AG09309 (cell line): ENCODE measurements at regions not wholly inside any gene's neighbourhood (a gene's known extent, or its start where the extent isn't known, plus 50 kb on each side); places are given as distances from the start of the nearest gene placed in this dataset.

ENCODE experiments used
- DNase-seq: peaks from one replicate; pipeline ENCODE4 v3.0.0-alpha.2; 2010; ENCODE audit warnings: low read depth
- H3K4me3 ChIP-seq: 2 replicates; pipeline ENCODE4 v1.5.1; 2011; ENCODE audit warnings: mild to moderate bottlenecking, low read depth, low read length, moderate library complexity; ENCODE audit not compliant: control insufficient read depth
- TF ChIP-seq, protein P1 (sequence below): IDR thresholded peaks from 2 replicates; pipeline ENCODE4 v1.5.1; 2011; ENCODE audit warnings: mild to moderate bottlenecking, low read depth, low read length, inconsistent platforms; ENCODE audit not compliant: insufficient read depth, control insufficient read depth; ENCODE audit errors: missing control alignments

- no peak for DNase-seq
- no peak overlapping the region for H3K4me3 ChIP-seq
- TF ChIP-seq, protein P1, sequence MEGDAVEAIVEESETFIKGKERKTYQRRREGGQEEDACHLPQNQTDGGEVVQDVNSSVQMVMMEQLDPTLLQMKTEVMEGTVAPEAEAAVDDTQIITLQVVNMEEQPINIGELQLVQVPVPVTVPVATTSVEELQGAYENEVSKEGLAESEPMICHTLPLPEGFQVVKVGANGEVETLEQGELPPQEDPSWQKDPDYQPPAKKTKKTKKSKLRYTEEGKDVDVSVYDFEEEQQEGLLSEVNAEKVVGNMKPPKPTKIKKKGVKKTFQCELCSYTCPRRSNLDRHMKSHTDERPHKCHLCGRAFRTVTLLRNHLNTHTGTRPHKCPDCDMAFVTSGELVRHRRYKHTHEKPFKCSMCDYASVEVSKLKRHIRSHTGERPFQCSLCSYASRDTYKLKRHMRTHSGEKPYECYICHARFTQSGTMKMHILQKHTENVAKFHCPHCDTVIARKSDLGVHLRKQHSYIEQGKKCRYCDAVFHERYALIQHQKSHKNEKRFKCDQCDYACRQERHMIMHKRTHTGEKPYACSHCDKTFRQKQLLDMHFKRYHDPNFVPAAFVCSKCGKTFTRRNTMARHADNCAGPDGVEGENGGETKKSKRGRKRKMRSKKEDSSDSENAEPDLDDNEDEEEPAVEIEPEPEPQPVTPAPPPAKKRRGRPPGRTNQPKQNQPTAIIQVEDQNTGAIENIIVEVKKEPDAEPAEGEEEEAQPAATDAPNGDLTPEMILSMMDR = no peak
Measured at GRCh38 chr13:33958964-33959363, 141.0 kb downstream of the RFC3 start.

- no peak for DNase-seq
- TF ChIP-seq, protein P1 = no peak
- H3K4me3 ChIP-seq = no peak overlapping the region
Measured at GRCh38 chr13:33963134-33963533, 145.2 kb downstream of the RFC3 start.

GRCh38 chr13:33963895-33964294 lies 145.9 kb downstream of the RFC3 start:
- TF ChIP-seq, protein P1 = no peak
- no peak for DNase-seq
- no peak overlapping the region for H3K4me3 ChIP-seq

DNA sequence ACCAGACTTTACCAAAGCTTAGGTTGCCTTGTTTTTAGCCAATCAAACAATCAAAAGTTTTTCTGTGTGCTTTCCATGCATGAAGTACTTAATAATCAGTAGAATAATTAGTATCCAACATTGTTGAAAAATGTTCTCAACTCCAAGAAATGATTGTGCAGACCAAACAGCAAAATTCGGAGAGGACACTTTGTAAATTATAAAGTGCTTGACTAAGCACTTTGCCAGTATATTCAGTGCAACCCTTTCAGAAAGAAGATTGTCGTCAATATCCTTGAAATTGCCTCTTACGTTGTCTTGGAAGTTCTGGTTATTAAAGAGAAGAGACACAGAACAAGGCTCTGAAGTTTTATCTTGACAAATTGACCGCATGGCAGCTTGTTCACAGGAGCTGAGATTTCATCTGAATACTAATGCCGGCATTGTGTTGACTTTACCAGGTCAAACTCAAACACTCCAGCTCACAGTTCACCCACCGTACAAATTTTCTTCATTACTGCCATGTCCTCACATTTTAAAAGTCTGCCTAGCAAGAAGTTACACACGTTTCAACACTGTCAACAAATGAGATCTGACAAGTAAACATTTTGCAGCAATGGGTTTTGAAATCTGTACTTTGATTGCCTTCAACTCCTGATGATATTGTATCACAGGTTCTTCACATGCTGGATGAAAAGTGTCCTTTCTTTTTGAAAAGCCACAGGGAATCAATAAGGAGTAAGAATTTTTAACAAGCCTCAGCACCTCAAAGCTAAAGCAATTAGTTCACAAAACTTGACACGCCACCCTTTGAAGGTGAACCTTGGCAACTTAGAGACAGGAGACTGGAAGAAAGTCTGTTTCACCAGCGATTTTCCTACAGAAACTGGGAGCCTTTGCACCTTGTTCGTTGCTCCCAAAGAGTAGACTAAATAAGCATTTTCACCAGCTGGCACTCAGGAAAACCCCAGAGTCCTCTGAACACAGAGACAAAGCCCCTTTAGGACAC lies 150.9 kb downstream of the RFC3 start:
- no peak overlapping the region for H3K4me3 ChIP-seq
- DNase-seq = no peak
- TF ChIP-seq, protein P1 = no peak

DNA sequence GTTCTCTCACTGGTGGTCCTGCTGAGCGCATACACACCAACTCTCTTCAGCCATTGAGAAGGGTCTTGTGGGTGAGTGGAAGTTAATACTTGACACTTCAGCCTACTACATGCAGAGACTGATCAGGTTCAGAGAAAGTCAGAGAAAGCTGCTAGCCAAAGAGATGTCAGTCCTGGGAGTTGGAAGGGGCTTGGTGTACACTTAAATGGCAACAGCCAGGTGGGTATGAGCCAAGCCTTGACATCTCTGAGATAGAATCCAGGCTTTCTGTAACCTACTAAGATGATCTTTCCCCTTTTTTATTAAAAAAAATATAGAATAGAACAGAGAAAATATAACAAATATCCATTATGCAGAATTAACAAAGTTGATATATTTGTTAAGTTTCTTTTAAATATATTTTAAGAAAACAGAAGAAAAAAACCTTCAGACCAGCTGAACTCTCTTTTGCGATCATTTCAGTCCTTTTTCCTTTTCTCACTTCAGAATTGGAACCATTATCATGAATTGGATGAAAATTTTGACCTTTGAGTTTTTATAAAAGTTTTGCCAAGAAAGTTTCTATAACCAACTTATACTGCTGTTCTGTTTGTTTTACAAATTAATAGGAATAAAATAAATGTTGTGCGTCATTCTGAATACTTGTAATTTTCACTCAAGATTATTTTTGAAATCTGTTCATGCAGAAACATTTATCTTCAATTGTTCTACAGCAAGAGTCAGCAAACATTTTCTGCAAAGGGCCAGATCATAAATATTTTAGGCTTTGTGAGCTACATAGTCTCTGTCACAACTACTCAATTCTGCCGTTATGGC lies 153.0 kb downstream of the RFC3 start:
- DNase-seq = no peak
- TF ChIP-seq, protein P1 = no peak
- H3K4me3 ChIP-seq = no peak overlapping the region

- TF ChIP-seq, protein P1 = no peak
- no peak overlapping the region for H3K4me3 ChIP-seq
- no peak for DNase-seq
Measured at GRCh38 chr13:33971562-33971819, 153.5 kb downstream of the RFC3 start.
